ENCODE measurements at regions not wholly inside any gene's neighbourhood (a gene's known extent, or its start where the extent isn't known, plus 50 kb on each side); places are given as distances from the start of the nearest gene placed in this dataset.

DNA sequence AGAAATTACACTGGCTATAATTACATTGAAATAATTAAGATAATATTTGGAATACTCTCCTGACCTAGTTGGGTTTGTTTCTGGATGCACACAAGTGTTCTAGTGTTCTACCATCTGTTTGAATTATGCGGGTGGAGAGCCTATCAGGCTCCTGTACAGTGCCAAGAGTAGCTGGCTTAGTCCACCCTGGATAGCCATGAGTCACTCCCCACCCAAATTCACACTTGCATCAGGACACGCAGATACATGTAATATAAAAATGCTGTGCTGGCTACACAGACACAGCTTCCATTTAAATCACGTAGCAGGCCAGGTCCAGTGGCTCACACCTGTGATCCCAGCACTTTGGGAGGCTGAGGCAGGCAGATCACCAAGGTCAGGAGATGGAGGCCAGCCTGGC is 686.2 kb upstream of the SLC35B3 start:
- Histone ChIP-seq H3K4me3 (no peak overlapping the region), H3K27ac (no peak overlapping the region), H3K36me3 (no peaks in the 10 kb centered on the region), H3K9me3 (no peaks in the 10 kb centered on the region), H3K27me3 (no peaks in the 10 kb centered on the region), H3K4me1 (no peaks in the 10 kb centered on the region)
- no peak for TF ChIP-seq CTCF (IDR thresholded peaks at IDR 0.05)
- DNase-seq (ENCODE audit: low spot score in 2 of 2), result no peak
- intact Hi-C loops (cut with DNase I), result no loop called here

DNA sequence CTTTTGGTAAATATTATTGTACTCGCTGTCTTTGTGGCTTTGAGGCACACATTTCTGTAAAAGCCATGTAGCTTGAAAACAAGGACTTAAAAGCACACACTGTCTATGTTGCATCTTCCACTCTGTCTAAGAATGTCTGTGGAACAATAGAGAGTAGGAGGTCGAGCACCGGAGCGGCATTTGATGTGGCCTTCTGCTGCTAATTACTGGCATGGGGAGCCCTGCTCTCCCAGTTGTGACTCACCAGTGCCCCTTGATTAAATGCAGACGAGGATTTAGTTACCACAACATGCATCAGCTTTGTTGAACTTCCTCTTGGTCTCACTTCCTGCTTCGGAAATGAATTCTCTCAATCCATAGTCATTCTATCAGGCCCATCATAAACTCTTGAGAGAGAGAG is 680.7 kb upstream of the SLC35B3 start:
- H3K27me3 ChIP-seq, result no peaks in the 10 kb centered on the region
- DNase-seq (ENCODE audit: low spot score in 2 of 2), result no peak
- TF ChIP-seq CTCF (IDR thresholded peaks at IDR 0.05), result no peak
- no peak overlapping the region for H3K4me3 ChIP-seq
- no peaks in the 10 kb centered on the region for H3K36me3 ChIP-seq
- no peak overlapping the region for H3K27ac ChIP-seq
- H3K4me1 ChIP-seq, result no peaks in the 10 kb centered on the region
- H3K9me3 ChIP-seq, result no peaks in the 10 kb centered on the region
- intact Hi-C loops (cut with DNase I), result no loop called here

- Histone ChIP-seq H3K9me3 (no peaks in the 10 kb centered on the region), H3K27ac (no peak overlapping the region), H3K4me1 (no peaks in the 10 kb centered on the region), H3K36me3 (no peaks in the 10 kb centered on the region), H3K27me3 (no peaks in the 10 kb centered on the region), H3K4me3 (no peak overlapping the region)
- no peak for DNase-seq (ENCODE audit: low spot score in 2 of 2)
- intact Hi-C loops (cut with DNase I), result no loop called here
- no peak for TF ChIP-seq CTCF (IDR thresholded peaks at IDR 0.05)
These were observed 677.2 kb upstream of the SLC35B3 start for GRCh38 chr6:9112544-9112943.

- TF ChIP-seq CTCF (IDR thresholded peaks at IDR 0.05), result no peak
- Histone ChIP-seq H3K27ac (no peak overlapping the region), H3K36me3 (no peaks in the 10 kb centered on the region), H3K4me1 (no peaks in the 10 kb centered on the region), H3K27me3 (no peaks in the 10 kb centered on the region), H3K9me3 (no peaks in the 10 kb centered on the region), H3K4me3 (no peak overlapping the region)
- DNase-seq (ENCODE audit: low spot score in 2 of 2), result no peak
- intact Hi-C loops (cut with DNase I), result no loop called here
These were observed 668.7 kb upstream of the SLC35B3 start for GRCh38 chr6:9103876-9104521.

- Histone ChIP-seq H3K27me3 (no peaks in the 10 kb centered on the region), H3K36me3 (no peaks in the 10 kb centered on the region), H3K4me3 (no peak overlapping the region), H3K4me1 (no peaks in the 10 kb centered on the region), H3K27ac (no peak overlapping the region), H3K9me3 (no peaks in the 10 kb centered on the region)
- intact Hi-C loops (cut with DNase I), result no loop called here
- DNase-seq (ENCODE audit: low spot score in 2 of 2), result no peak
- no peak for TF ChIP-seq CTCF (IDR thresholded peaks at IDR 0.05)
These were observed 666.6 kb upstream of the SLC35B3 start for GRCh38 chr6:9101920-9102319.

All from ascending aorta (tissue), 2 donors.